Iris pigment epithelial cell (primary cell): ENCODE measurements at regions not wholly inside any gene's neighbourhood (a gene's known extent, or its start where the extent isn't known, plus 50 kb on each side); places are given as distances from the start of the nearest gene placed in this dataset.

Source experiments
- DNase-seq: peaks from one replicate; pipeline ENCODE4 v3.0.0-alpha.2; 2011; ENCODE audit warnings: low read depth

GRCh38 chr15:38046257-38047051 lies 112.0 kb downstream of the TMCO5A start:
- DNase-seq: no peak

- DNase-seq: no peak
Measured at GRCh38 chr15:38048001-38048455, 113.6 kb downstream of the TMCO5A start.

- DNase-seq: peak; percentile 67
Measured at GRCh38 chr15:38049891-38050290, 115.5 kb downstream of the TMCO5A start.

GRCh38 chr15:38050529-38051448 lies 116.3 kb downstream of the TMCO5A start:
- peak; percentile 90 for DNase-seq

- no peak for DNase-seq
Measured at GRCh38 chr15:38053205-38053604, 118.8 kb downstream of the TMCO5A start.

GRCh38 chr15:38053776-38054175 lies 119.3 kb downstream of the TMCO5A start:
- DNase-seq: no peak

GRCh38 chr15:38054488-38054887 lies 120.0 kb downstream of the TMCO5A start:
- DNase-seq: peak; percentile 65

GRCh38 chr15:38058596-38059075 lies 124.2 kb downstream of the TMCO5A start:
- peak; percentile 59 for DNase-seq

- peak; percentile 83 for DNase-seq
Measured at GRCh38 chr15:38059665-38060064, 125.2 kb downstream of the TMCO5A start.

GRCh38 chr15:38061856-38062649 lies 127.6 kb downstream of the TMCO5A start:
- no peak for DNase-seq

GRCh38 chr15:38062696-38063095 lies 128.3 kb downstream of the TMCO5A start:
- no peak for DNase-seq

GRCh38 chr15:38065721-38066345 lies 131.4 kb downstream of the TMCO5A start:
- DNase-seq: no peak

- DNase-seq: no peak
Measured at GRCh38 chr15:38066612-38067011, 132.2 kb downstream of the TMCO5A start.

- peak; percentile 92 for DNase-seq
Measured at GRCh38 chr15:38068626-38069391, 134.4 kb downstream of the TMCO5A start.

GRCh38 chr15:38069511-38070011 lies 135.1 kb downstream of the TMCO5A start:
- DNase-seq: peak; percentile 92

- no peak for DNase-seq
Measured at GRCh38 chr15:38070778-38071177, 136.3 kb downstream of the TMCO5A start.

- DNase-seq: no peak
Measured at GRCh38 chr15:38071211-38071972, 137.0 kb downstream of the TMCO5A start.

GRCh38 chr15:38072007-38072347 lies 137.5 kb downstream of the TMCO5A start:
- no peak for DNase-seq

GRCh38 chr15:38072348-38073177 lies 138.1 kb downstream of the TMCO5A start:
- DNase-seq: peak; percentile 87
